MCF 10A (cell line): ENCODE measurements at regions not wholly inside any gene's neighbourhood (a gene's known extent, or its start where the extent isn't known, plus 50 kb on each side); places are given as distances from the start of the nearest gene placed in this dataset.

Source experiments
- BruUV-seq: library from RNA; stranded (reverse); fragments of 400-500 nt; replicated peaks from 2 replicates; lab custom pipeline; 2021; lab: Mats Ljungman, UMichigan
- CTCF ChIA-PET: fragments of 300-600 bp; sonication (Branson Sonifier 250); formaldehyde crosslinking; extraction: SDS; loops from one replicate; lab custom pipeline; 2021; ENCODE audit warnings: antibody characterized with exemption, inconsistent platforms; lab: Yijun Ruan, JAX
- POLR2A ChIA-PET: fragments of 300-600, 350-650 bp; sonication (Branson Sonifier 250); formaldehyde crosslinking; extraction: SDS; loops from one replicate; lab custom pipeline; 2020; ENCODE audit warnings: antibody characterized with exemption, inconsistent platforms; lab: Yijun Ruan, JAX
- DNase-seq: peaks from one replicate; pipeline ENCODE4 v3.0.0-alpha.2; 2018; ENCODE audit not compliant: unreplicated experiment
- H3K27ac Mint-ChIP-seq: one replicate; pipeline ENCODE4 v1.8.0; 2022; ENCODE audit warnings: mild to moderate bottlenecking, low read depth, mixed read lengths; ENCODE audit not compliant: unreplicated experiment
- H3K27me3 Mint-ChIP-seq: one replicate; pipeline ENCODE4 v1.8.0; 2022; ENCODE audit warnings: mixed read lengths; ENCODE audit not compliant: insufficient read depth, unreplicated experiment
- H3K36me3 Mint-ChIP-seq: one replicate; pipeline ENCODE4 v1.8.0; 2022; ENCODE audit warnings: mild to moderate bottlenecking, moderate library complexity, mixed read lengths; ENCODE audit not compliant: insufficient read depth, unreplicated experiment
- H3K4me1 Mint-ChIP-seq: one replicate; pipeline ENCODE4 v1.8.0; 2022; ENCODE audit warnings: mixed read lengths; ENCODE audit not compliant: insufficient read depth, unreplicated experiment
- H3K4me3 Mint-ChIP-seq: one replicate; pipeline ENCODE4 v1.8.0; 2022; ENCODE audit warnings: mild to moderate bottlenecking, moderate library complexity, mixed read lengths; ENCODE audit not compliant: unreplicated experiment
- H3K9me3 Mint-ChIP-seq: one replicate; pipeline ENCODE4 v1.8.0; 2022; ENCODE audit warnings: mixed read lengths; ENCODE audit not compliant: unreplicated experiment
- intact Hi-C: fragments of 100-400 bp; cut with micrococcal nuclease; formaldehyde crosslinking; loops from 2 replicates; pipeline ENCODE4 v1.14.1; 2022
- TF ChIP-seq, protein P1 (sequence below): fragments of 200-600 bp; IDR thresholded peaks from one replicate; pipeline ENCODE4 v1.8.0; 2022; ENCODE audit warnings: antibody characterized with exemption, mild to moderate bottlenecking; ENCODE audit not compliant: unreplicated experiment

DNA sequence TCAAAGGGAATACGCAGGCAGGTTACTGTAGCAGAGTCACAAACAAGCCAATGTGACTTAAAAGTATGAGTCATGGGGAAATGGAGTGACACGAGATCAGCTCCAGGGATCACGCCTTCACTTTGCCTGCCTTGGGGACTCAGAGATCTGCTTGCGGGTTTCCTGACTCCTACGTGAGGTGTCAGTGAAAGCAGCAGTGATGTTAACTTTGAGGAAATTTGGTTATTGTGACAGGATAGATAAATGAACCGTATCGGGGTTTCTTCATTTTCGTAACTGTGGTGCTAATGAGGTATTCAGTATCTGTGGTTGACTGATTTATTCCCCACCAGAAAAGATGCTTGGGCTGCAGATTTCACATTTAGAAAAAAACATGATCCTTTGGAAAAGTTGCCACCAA lies 383.3 kb upstream of the ZFP42 start:
- CTCF ChIA-PET, result interaction anchor here (0.7 kb wide), 1 partner anchor 720 kb away, joined by 3 read pairs; no protein-coding TSS in a partner anchor

DNA sequence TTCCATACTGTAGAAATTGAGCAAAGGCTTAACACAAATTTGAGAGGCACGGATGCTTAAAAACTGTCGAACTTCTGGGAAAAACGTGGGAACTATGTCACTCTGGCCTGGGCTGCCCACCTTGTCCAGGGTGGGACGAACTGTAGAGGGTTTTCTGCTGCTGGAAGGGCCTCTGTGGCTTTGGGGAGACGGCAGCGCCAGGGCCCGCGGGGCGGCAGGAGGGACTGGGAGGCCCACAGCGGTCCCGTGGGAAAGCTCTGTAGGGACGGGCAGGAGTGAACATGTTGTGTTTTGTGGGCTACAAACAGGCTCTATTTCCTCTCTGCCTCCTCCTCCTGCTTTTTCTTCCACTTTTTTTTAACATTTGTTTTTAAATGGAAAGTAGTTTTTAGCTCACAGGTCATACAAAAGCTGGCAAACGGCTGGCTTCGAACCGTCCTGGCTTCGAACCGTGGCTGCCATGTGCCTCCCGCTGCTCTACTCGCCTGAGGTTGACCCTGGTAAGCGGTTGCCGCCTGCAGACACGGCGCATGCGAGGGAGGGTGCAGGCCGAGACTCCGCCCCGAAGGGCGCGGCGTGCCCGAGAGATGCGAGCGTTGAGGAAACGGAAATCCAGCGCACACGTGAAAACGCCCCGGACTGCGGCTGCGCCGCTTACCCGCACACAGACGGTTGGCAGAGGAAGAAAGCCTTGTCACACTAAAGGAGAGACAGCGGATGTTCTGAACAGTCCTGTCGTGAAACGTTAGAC lies 382.3 kb upstream of the ZFP42 start:
- intact Hi-C loops, result no loop called here
- ChIA-PET POLR2A (no interaction called here), CTCF (interaction anchor here (1.2 kb wide), 1 partner anchor 887 kb away, joined by 6 read pairs; no protein-coding TSS in a partner anchor)
- H3K4me1 Mint-ChIP-seq, result peaks cover 2% of the 10 kb centered on the region
- no peaks in the 10 kb centered on the region for H3K36me3 Mint-ChIP-seq
- no peaks in the 10 kb centered on the region for H3K9me3 Mint-ChIP-seq
- H3K27me3 Mint-ChIP-seq, result no peaks in the 10 kb centered on the region
- H3K27ac Mint-ChIP-seq, result no peak overlapping the region
- no TSS peak for BruUV-seq
- TF ChIP-seq, protein P1, sequence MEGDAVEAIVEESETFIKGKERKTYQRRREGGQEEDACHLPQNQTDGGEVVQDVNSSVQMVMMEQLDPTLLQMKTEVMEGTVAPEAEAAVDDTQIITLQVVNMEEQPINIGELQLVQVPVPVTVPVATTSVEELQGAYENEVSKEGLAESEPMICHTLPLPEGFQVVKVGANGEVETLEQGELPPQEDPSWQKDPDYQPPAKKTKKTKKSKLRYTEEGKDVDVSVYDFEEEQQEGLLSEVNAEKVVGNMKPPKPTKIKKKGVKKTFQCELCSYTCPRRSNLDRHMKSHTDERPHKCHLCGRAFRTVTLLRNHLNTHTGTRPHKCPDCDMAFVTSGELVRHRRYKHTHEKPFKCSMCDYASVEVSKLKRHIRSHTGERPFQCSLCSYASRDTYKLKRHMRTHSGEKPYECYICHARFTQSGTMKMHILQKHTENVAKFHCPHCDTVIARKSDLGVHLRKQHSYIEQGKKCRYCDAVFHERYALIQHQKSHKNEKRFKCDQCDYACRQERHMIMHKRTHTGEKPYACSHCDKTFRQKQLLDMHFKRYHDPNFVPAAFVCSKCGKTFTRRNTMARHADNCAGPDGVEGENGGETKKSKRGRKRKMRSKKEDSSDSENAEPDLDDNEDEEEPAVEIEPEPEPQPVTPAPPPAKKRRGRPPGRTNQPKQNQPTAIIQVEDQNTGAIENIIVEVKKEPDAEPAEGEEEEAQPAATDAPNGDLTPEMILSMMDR, result no peak
- no peak overlapping the region for H3K4me3 Mint-ChIP-seq
- DNase-seq, result no peak

More for the DNA sequence above, 383.3 kb upstream of the ZFP42 start:
- Mint-ChIP-seq H3K4me1 (peaks cover 8% of the 10 kb centered on the region), H3K4me3 (no peak overlapping the region), H3K27me3 (no peaks in the 10 kb centered on the region), H3K36me3 (no peaks in the 10 kb centered on the region), H3K9me3 (no peaks in the 10 kb centered on the region), H3K27ac (no peak overlapping the region)
- DNase-seq, result no peak
- POLR2A ChIA-PET, result no interaction called here
- TF ChIP-seq, protein P1, result no peak
- BruUV-seq, result no TSS peak
- intact Hi-C loops, result no loop called here

DNA sequence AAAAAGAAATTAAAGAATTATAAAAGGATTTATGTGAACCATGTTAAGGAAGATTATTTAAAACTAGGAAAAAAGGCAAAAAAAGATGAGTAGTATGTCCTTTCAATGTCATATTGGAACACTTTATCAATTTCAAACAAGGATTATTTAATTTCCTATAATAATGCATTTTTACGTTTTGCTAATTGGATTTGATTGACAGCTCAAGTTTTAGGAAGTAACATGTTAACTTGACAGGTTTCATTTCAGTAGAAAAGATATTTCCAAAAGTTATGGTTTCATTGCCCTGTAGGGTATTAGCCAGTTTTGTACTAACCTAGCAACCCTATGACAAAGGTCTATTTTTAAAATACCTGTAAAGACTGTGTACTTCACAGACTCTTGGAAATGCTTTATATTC lies 379.6 kb upstream of the ZFP42 start:
- no peak for DNase-seq
- H3K27me3 Mint-ChIP-seq, result no peaks in the 10 kb centered on the region
- H3K9me3 Mint-ChIP-seq, result no peaks in the 10 kb centered on the region
- no peak overlapping the region for H3K27ac Mint-ChIP-seq
- H3K36me3 Mint-ChIP-seq, result no peaks in the 10 kb centered on the region
- CTCF ChIA-PET, result interaction anchor here (1.5 kb wide), 1 partner anchor 1586 kb away, joined by 5 read pairs; no protein-coding TSS in a partner anchor
- POLR2A ChIA-PET, result no interaction called here
- no peak overlapping the region for H3K4me3 Mint-ChIP-seq
- BruUV-seq, result no TSS peak
- intact Hi-C loops, result no loop called here
- TF ChIP-seq, protein P1, result no peak
- H3K4me1 Mint-ChIP-seq, result peaks cover 11% of the 10 kb centered on the region

DNA sequence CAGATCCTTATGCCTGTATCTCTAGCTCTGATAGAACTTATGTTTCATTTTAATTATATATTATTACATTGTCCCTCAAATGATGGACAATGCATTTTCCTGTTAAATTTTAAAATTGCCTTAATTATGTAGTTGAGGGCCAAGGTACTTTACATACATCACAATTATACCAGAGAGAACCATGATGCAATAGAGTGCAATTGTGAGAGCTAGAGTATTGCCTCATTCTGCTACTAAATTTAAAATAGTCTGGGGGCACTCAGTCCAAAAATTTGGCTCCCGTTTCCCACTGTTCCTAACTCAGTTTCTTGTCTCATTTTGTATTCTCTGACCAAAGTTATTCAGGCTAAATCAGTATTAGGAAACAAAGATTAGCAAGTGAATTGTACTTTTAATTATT lies 378.5 kb upstream of the ZFP42 start:
- no peaks in the 10 kb centered on the region for H3K36me3 Mint-ChIP-seq
- intact Hi-C loops, result no loop called here
- CTCF ChIA-PET, result interaction anchor here (0.6 to 1.5 kb wide), 2 partner anchors 872 to 1585 kb away, joined by 3 to 5 read pairs; no protein-coding TSS in a partner anchor
- no TSS peak for BruUV-seq
- H3K27ac Mint-ChIP-seq, result peak overlapping the region; percentile 16
- H3K9me3 Mint-ChIP-seq, result no peaks in the 10 kb centered on the region
- H3K4me3 Mint-ChIP-seq, result no peak overlapping the region
- peak; percentile 25 for DNase-seq
- H3K27me3 Mint-ChIP-seq, result no peaks in the 10 kb centered on the region
- TF ChIP-seq, protein P1, result no peak
- POLR2A ChIA-PET, result interaction anchor here (1.3 kb wide), 1 partner anchor 9 kb away, joined by 3 read pairs; no protein-coding TSS in a partner anchor
- peaks cover 11% of the 10 kb centered on the region for H3K4me1 Mint-ChIP-seq
